ENCODE measurements at regions not wholly inside any gene's neighbourhood (a gene's known extent, or its start where the extent isn't known, plus 50 kb on each side); places are given as distances from the start of the nearest gene placed in this dataset.

- no peaks in the 10 kb centered on the region for H3K4me1 ChIP-seq (ENCODE audit: low read length)
- no peak for DNase-seq
- no peaks in the 10 kb centered on the region for H3F3A ChIP-seq (ENCODE audit: insufficient read depth, low read length)
- no peak overlapping the region for H3K4me2 ChIP-seq (ENCODE audit: low read depth, low read length)
- H3K27me3 ChIP-seq (replicated peaks; ENCODE audit: insufficient read depth, low read length), result no peaks in the 10 kb centered on the region
- no peak overlapping the region for H3K27ac ChIP-seq (ENCODE audit: low read length)
- H2AFZ ChIP-seq (ENCODE audit: low read length), result no peak overlapping the region
- no peaks in the 10 kb centered on the region for H3K9me3 ChIP-seq (replicated peaks; ENCODE audit: insufficient read depth, low read length)
- no peaks in the 10 kb centered on the region for H3K9me2 ChIP-seq (replicated peaks; ENCODE audit: insufficient read depth, low read length)
- TF ChIP-seq CTCF (IDR thresholded peaks at IDR 0.05; ENCODE audit: low read length) (no peak), EZH2 (optimal IDR thresholded peaks at IDR 0.05; ENCODE audit: low read depth, low read length) (no peak), EZH2phosphoT487 (IDR thresholded peaks at IDR 0.05; ENCODE audit: low read length) (no peak)
- no peaks in the 10 kb centered on the region for H4K20me1 ChIP-seq (ENCODE audit: insufficient read depth, low read length)
- no peaks in the 10 kb centered on the region for H3K79me2 ChIP-seq (ENCODE audit: low read length)
- H3K9ac ChIP-seq (ENCODE audit: low read length), result no peak overlapping the region
- no peaks in the 10 kb centered on the region for H3K36me3 ChIP-seq (replicated peaks; ENCODE audit: insufficient read depth, low read length)
- no peak overlapping the region for H3K4me3 ChIP-seq (ENCODE audit: low read length)
Measured at GRCh38 chr15:62909257-62909656, 133.3 kb upstream of the TPM1 start.

- Histone ChIP-seq H3K9me2 (replicated peaks; ENCODE audit: insufficient read depth, low read length) (no peaks in the 10 kb centered on the region), H3K4me1 (ENCODE audit: low read length) (no peaks in the 10 kb centered on the region), H3K9me3 (replicated peaks; ENCODE audit: insufficient read depth, low read length) (no peaks in the 10 kb centered on the region), H3K36me3 (replicated peaks; ENCODE audit: insufficient read depth, low read length) (no peaks in the 10 kb centered on the region), H4K20me1 (ENCODE audit: insufficient read depth, low read length) (no peaks in the 10 kb centered on the region), H3K4me3 (ENCODE audit: low read length) (no peak overlapping the region), H3K27ac (ENCODE audit: low read length) (no peak overlapping the region), H3K9ac (ENCODE audit: low read length) (no peak overlapping the region), H2AFZ (ENCODE audit: low read length) (no peak overlapping the region), H3F3A (ENCODE audit: insufficient read depth, low read length) (no peaks in the 10 kb centered on the region), H3K79me2 (ENCODE audit: low read length) (no peaks in the 10 kb centered on the region), H3K27me3 (replicated peaks; ENCODE audit: insufficient read depth, low read length) (no peaks in the 10 kb centered on the region), H3K4me2 (ENCODE audit: low read depth, low read length) (no peak overlapping the region)
- no peak for DNase-seq
- TF ChIP-seq CTCF (IDR thresholded peaks at IDR 0.05; ENCODE audit: low read length) (no peak), EZH2phosphoT487 (IDR thresholded peaks at IDR 0.05; ENCODE audit: low read length) (no peak), EZH2 (optimal IDR thresholded peaks at IDR 0.05; ENCODE audit: low read depth, low read length) (no peak)
Measured at GRCh38 chr15:62912282-62912681, 130.3 kb upstream of the TPM1 start.

GRCh38 chr15:62912808-62913207 lies 129.7 kb upstream of the TPM1 start:
- DNase-seq, result no peak

More at GRCh38 chr15:62912808-62913207, 129.7 kb upstream of the TPM1 start:
- Histone ChIP-seq H3K9me2 (replicated peaks; ENCODE audit: insufficient read depth, low read length) (no peaks in the 10 kb centered on the region), H3F3A (ENCODE audit: insufficient read depth, low read length) (no peaks in the 10 kb centered on the region), H4K20me1 (ENCODE audit: insufficient read depth, low read length) (no peaks in the 10 kb centered on the region), H3K27ac (ENCODE audit: low read length) (no peak overlapping the region), H3K4me1 (ENCODE audit: low read length) (no peaks in the 10 kb centered on the region), H3K9me3 (replicated peaks; ENCODE audit: insufficient read depth, low read length) (no peaks in the 10 kb centered on the region), H2AFZ (ENCODE audit: low read length) (no peak overlapping the region), H3K79me2 (ENCODE audit: low read length) (no peaks in the 10 kb centered on the region), H3K36me3 (replicated peaks; ENCODE audit: insufficient read depth, low read length) (no peaks in the 10 kb centered on the region), H3K27me3 (replicated peaks; ENCODE audit: insufficient read depth, low read length) (no peaks in the 10 kb centered on the region), H3K4me2 (ENCODE audit: low read depth, low read length) (no peak overlapping the region), H3K4me3 (ENCODE audit: low read length) (no peak overlapping the region), H3K9ac (ENCODE audit: low read length) (no peak overlapping the region)
- TF ChIP-seq CTCF (IDR thresholded peaks at IDR 0.05; ENCODE audit: low read length) (no peak), EZH2phosphoT487 (IDR thresholded peaks at IDR 0.05; ENCODE audit: low read length) (no peak), EZH2 (optimal IDR thresholded peaks at IDR 0.05; ENCODE audit: low read depth, low read length) (no peak)

Measured in MM.1S (cell line).